ENCODE measurements at regions not wholly inside any gene's neighbourhood (a gene's known extent, or its start where the extent isn't known, plus 50 kb on each side); places are given as distances from the start of the nearest gene placed in this dataset.

DNA sequence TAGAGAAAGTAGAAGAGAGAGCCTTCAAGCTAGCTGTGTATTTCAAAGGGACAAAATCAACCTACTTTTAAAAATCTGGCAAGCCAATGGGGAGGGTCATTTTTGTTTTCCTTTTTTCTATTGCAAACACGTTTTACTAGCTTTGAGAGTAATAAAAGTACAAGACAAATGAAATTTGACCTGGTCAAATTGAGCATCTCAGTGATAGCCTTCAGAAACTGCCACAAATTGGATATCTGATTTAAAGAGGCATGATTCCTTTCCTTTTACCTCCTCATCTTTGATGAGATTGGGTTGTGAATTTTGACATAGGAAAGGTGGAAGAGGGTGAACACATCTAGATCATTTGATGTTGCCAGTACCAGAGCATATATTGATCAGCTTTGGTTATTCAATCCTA, 53.6 kb upstream of the RBMS3 start:
- TF ChIP-seq, protein P1, sequence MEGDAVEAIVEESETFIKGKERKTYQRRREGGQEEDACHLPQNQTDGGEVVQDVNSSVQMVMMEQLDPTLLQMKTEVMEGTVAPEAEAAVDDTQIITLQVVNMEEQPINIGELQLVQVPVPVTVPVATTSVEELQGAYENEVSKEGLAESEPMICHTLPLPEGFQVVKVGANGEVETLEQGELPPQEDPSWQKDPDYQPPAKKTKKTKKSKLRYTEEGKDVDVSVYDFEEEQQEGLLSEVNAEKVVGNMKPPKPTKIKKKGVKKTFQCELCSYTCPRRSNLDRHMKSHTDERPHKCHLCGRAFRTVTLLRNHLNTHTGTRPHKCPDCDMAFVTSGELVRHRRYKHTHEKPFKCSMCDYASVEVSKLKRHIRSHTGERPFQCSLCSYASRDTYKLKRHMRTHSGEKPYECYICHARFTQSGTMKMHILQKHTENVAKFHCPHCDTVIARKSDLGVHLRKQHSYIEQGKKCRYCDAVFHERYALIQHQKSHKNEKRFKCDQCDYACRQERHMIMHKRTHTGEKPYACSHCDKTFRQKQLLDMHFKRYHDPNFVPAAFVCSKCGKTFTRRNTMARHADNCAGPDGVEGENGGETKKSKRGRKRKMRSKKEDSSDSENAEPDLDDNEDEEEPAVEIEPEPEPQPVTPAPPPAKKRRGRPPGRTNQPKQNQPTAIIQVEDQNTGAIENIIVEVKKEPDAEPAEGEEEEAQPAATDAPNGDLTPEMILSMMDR (IDR thresholded peaks at IDR 0.05) = no peak
- no peak overlapping the region for H3K4me3 ChIP-seq (ENCODE audit: low read length)
- no peaks in the 10 kb centered on the region for H3K9me3 ChIP-seq (ENCODE audit: control insufficient read depth, insufficient read depth, low read length)
- no peaks in the 10 kb centered on the region for H3K27me3 Mint-ChIP-seq (ENCODE audit: low read depth in 2 of 2)
- 71% methylated on average over 1 of the region's 1 CpG for WGBS (ENCODE audit: insufficient coverage)
- H3K9me3 Mint-ChIP-seq = peaks cover 4 to 15% of the 10 kb centered on the region in 2 donors
- H3K36me3 Mint-ChIP-seq = no peaks in the 10 kb centered on the region
- intact Hi-C loops (cut with micrococcal nuclease) = no loop called here
- H3K4me3 Mint-ChIP-seq = no peak overlapping the region
- no peak overlapping the region for H3K27ac Mint-ChIP-seq
- no peak for ATAC-seq
- H3K27ac ChIP-seq (ENCODE audit: low read length) = no peak overlapping the region
- DNase-seq = no peak
- no peaks in the 10 kb centered on the region for H3K27me3 ChIP-seq (ENCODE audit: control insufficient read depth, insufficient read depth, low read length)
- H3K36me3 ChIP-seq (ENCODE audit: control insufficient read depth, insufficient read depth, low read length) = no peaks in the 10 kb centered on the region
- H3K4me1 Mint-ChIP-seq = no peaks in the 10 kb centered on the region
- no peaks in the 10 kb centered on the region for H3K4me1 ChIP-seq (ENCODE audit: control insufficient read depth, insufficient read depth, low read length)
